H9 (cell line): ENCODE measurements at regions not wholly inside any gene's neighbourhood (a gene's known extent, or its start where the extent isn't known, plus 50 kb on each side); places are given as distances from the start of the nearest gene placed in this dataset.
A peak's percentile ranks its signal among the peaks of the same experiment; 100 is the strongest.

ENCODE experiments used
- DNase-seq: peaks from one replicate; pipeline ENCODE4 v3.0.0-alpha.2; 2017
- H2AFZ ChIP-seq: one replicate; pipeline ENCODE4 v1.6.1; 2013; ENCODE audit warnings: mild to moderate bottlenecking, low read length, control low read depth, moderate library complexity
- H2AK5ac ChIP-seq: 2 replicates; pipeline ENCODE4 v1.6.1; 2013; ENCODE audit warnings: low read length, control low read depth, mixed read lengths; ENCODE audit not compliant: insufficient read length
- H2BK120ac ChIP-seq: one replicate; pipeline ENCODE4 v1.6.1; 2013; ENCODE audit warnings: low read depth, mild to moderate bottlenecking, low read length, control low read depth, inconsistent platforms; ENCODE audit not compliant: poor library complexity, severe bottlenecking
- H2BK12ac ChIP-seq: 2 replicates; pipeline ENCODE4 v1.6.1; 2013; ENCODE audit warnings: low read length, control low read depth, mixed read lengths, low read depth; ENCODE audit not compliant: insufficient read length
- H2BK15ac ChIP-seq: 2 replicates; pipeline ENCODE4 v1.6.1; 2013; ENCODE audit warnings: low read depth, low read length, control low read depth
- H2BK20ac ChIP-seq: one replicate; pipeline ENCODE4 v1.6.1; 2013; ENCODE audit warnings: low read depth, mild to moderate bottlenecking, low read length, control low read depth, inconsistent platforms; ENCODE audit not compliant: poor library complexity, severe bottlenecking
- H2BK5ac ChIP-seq: 2 replicates; pipeline ENCODE4 v1.6.1; 2013; ENCODE audit warnings: low read length, control low read depth, mixed read lengths; ENCODE audit not compliant: insufficient read length
- H3K14ac ChIP-seq: 2 replicates; pipeline ENCODE4 v1.6.1; 2013; ENCODE audit warnings: low read length, control low read depth; ENCODE audit not compliant: insufficient read depth
- H3K18ac ChIP-seq: 2 replicates; pipeline ENCODE4 v1.6.1; 2013; ENCODE audit warnings: low read depth, mild to moderate bottlenecking, mixed read lengths, low read length, control low read depth; ENCODE audit not compliant: insufficient read length
- H3K23ac ChIP-seq: 2 replicates; pipeline ENCODE4 v1.6.1; 2013; ENCODE audit warnings: low read length, control low read depth, mixed read lengths, low read depth; ENCODE audit not compliant: insufficient read length
- H3K23me2 ChIP-seq: 2 replicates; pipeline ENCODE4 v1.6.1; 2013; ENCODE audit warnings: low read depth, mild to moderate bottlenecking, mixed read lengths, low read length, control low read depth; ENCODE audit not compliant: insufficient read length, poor library complexity, severe bottlenecking
- H3K27ac ChIP-seq: 2 replicates; pipeline ENCODE4 v1.5.1; 2013; ENCODE audit warnings: low read length, control low read depth, mixed read lengths, low read depth; ENCODE audit not compliant: insufficient read length
- H3K27me3 ChIP-seq: 2 replicates; pipeline ENCODE4 v1.6.1; 2013; ENCODE audit warnings: low read length, control low read depth, inconsistent platforms; ENCODE audit not compliant: insufficient read depth
- H3K4ac ChIP-seq: 2 replicates; pipeline ENCODE4 v1.6.1; 2013; ENCODE audit warnings: low read depth, mild to moderate bottlenecking, control low read depth, inconsistent platforms, low read length, moderate library complexity
- H3K4me1 ChIP-seq: 2 replicates; pipeline ENCODE4 v1.6.1; 2013; ENCODE audit warnings: low read length, control low read depth, inconsistent platforms; ENCODE audit not compliant: insufficient read depth
- H3K4me2 ChIP-seq: 2 replicates; pipeline ENCODE4 v1.6.1; 2013; ENCODE audit warnings: low read length, control low read depth, mixed read lengths; ENCODE audit not compliant: insufficient read length, insufficient read depth
- H3K56ac ChIP-seq: 2 replicates; pipeline ENCODE4 v1.6.1; 2013; ENCODE audit warnings: low read depth, mild to moderate bottlenecking, mixed read lengths, low read length, control low read depth; ENCODE audit not compliant: insufficient read length
- H3K79me1 ChIP-seq: 2 replicates; pipeline ENCODE4 v1.6.1; 2013; ENCODE audit warnings: low read depth, mild to moderate bottlenecking, moderate library complexity, low read length, control low read depth, inconsistent platforms; ENCODE audit not compliant: insufficient read depth, poor library complexity, severe bottlenecking
- H3K79me2 ChIP-seq: 2 replicates; pipeline ENCODE4 v1.6.1; 2013; ENCODE audit warnings: low read length, control low read depth, inconsistent platforms; ENCODE audit not compliant: insufficient read depth
- H3K9ac ChIP-seq: 2 replicates; pipeline ENCODE4 v1.6.1; 2013; ENCODE audit warnings: low read length, control low read depth, mixed read lengths; ENCODE audit not compliant: insufficient read length; ENCODE audit errors: extremely low read depth
- H3K9me3 ChIP-seq: one replicate; pipeline ENCODE4 v1.6.1; 2013; ENCODE audit warnings: low read depth, low read length, inconsistent platforms; ENCODE audit not compliant: control insufficient read depth
- H3T11ph ChIP-seq: one replicate; pipeline ENCODE4 v1.6.1; 2013; ENCODE audit warnings: mild to moderate bottlenecking, low read length, control low read depth, inconsistent platforms
- H4K20me1 ChIP-seq: one replicate; pipeline ENCODE4 v1.6.1; 2013; ENCODE audit not compliant: control insufficient read depth, insufficient read length, insufficient read depth
- H4K5ac ChIP-seq: 2 replicates; pipeline ENCODE4 v1.6.1; 2013; ENCODE audit warnings: low read depth, mild to moderate bottlenecking, mixed read lengths, low read length, control low read depth; ENCODE audit not compliant: insufficient read length
- H4K8ac ChIP-seq: replicated peaks from 2 replicates; pipeline ENCODE4 v1.6.1; 2013; ENCODE audit warnings: low read length, control low read depth, mixed read lengths, low read depth; ENCODE audit not compliant: insufficient read length
- H4K91ac ChIP-seq: 2 replicates; pipeline ENCODE4 v1.6.1; 2013; ENCODE audit warnings: low read depth, mild to moderate bottlenecking, moderate library complexity, mixed read lengths, low read length, control low read depth; ENCODE audit not compliant: insufficient read length
- H3K27ac Mint-ChIP-seq, 3 experiments: 2 replicates in 2 of 3; 3 replicates in 1 of 3; pipeline ENCODE4 v1.8.0; 2020 to 2021; ENCODE audit warnings: mixed read lengths in 3 of 3, mild to moderate bottlenecking in 1 of 3, moderate library complexity in 1 of 3
- H3K27me3 Mint-ChIP-seq: 2 replicates; pipeline ENCODE4 v1.8.0; 2021; ENCODE audit warnings: low read depth, mild to moderate bottlenecking, moderate library complexity, mixed read lengths
- H3K36me3 Mint-ChIP-seq, 3 experiments: 2 replicates in 2 of 3; 3 replicates in 1 of 3; pipeline ENCODE4 v1.8.0; 2020 to 2021; ENCODE audit warnings: low read depth in 3 of 3, mixed read lengths in 3 of 3; ENCODE audit not compliant: insufficient read depth in 1 of 3
- H3K4me1 Mint-ChIP-seq, 2 experiments: 2 replicates each; pipeline ENCODE4 v1.8.0; 2020; ENCODE audit warnings: mixed read lengths in 2 of 2
- H3K4me3 Mint-ChIP-seq, 2 experiments: 2 replicates in 1 of 2; 3 replicates in 1 of 2; pipeline ENCODE4 v1.8.0; 2020 to 2021; ENCODE audit warnings: mild to moderate bottlenecking in 2 of 2, mixed read lengths in 2 of 2, moderate library complexity in 1 of 2
- H3K9me3 Mint-ChIP-seq, 2 experiments: 2 replicates in 1 of 2; 3 replicates in 1 of 2; pipeline ENCODE4 v1.8.0; 2020; ENCODE audit warnings: mild to moderate bottlenecking in 2 of 2, mixed read lengths in 2 of 2, moderate library complexity in 1 of 2
- CTCF ChIP-seq: fragments of 200-600 bp; sonication (generic); conservative IDR thresholded peaks from 3 replicates; pipeline ENCODE4 v1.8.0; 2021; ENCODE audit warnings: antibody characterized with exemption, mild to moderate bottlenecking
- WGBS: extraction: QIAGEN DNeasy Blood & Tissue Kit; methylation state at CpG from one replicate; pipeline ENCODE4 v1.1.7; 2013; ENCODE audit warnings: missing lambda C conversion rate, low lambda C conversion rate, mixed read lengths; ENCODE audit not compliant: insufficient read length; ENCODE audit errors: extremely low coverage; 5-methylcytosine and 5-hydroxymethylcytosine counted together

DNA sequence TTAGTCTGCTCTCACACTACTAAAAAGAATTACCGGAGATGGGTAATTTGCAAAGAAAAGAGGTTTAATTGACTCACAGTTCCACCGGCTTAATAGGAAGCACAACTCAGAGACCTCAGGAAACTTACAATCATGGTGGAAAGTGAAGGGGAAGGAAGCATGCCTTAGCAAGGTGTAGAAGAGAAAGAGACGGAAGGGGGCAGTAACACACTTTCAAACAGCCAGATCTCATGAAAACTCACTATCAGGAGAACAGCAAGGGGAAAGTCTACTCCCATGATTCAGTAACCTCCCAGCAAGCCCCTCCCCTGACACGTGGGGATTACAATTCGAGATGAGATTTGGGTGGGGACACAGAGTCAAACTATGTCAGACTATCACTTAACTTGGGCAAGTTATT, 236.6 kb upstream of the ANO3 start:
- no CpG with 5 or more reads among the region's 5 CpGs for WGBS
- no peaks in the 10 kb centered on the region for H3K4me1 ChIP-seq

More for the DNA sequence above, 236.6 kb upstream of the ANO3 start:
- no peak for DNase-seq
- Histone ChIP-seq H2AK5ac (no peak overlapping the region), H2BK20ac (no peak overlapping the region), H4K8ac (no peak overlapping the region), H2BK5ac (no peak overlapping the region), H3K9me3 (no peaks in the 10 kb centered on the region), H4K91ac (no peak overlapping the region), H3K27ac (no peak overlapping the region), H2BK12ac (no peak overlapping the region), H3K4ac (no peak overlapping the region), H3K14ac (no peak overlapping the region), H3K4me2 (no peak overlapping the region), H3K9ac (no peak overlapping the region), H4K20me1 (no peaks in the 10 kb centered on the region), H2BK15ac (no peak overlapping the region), H3K18ac (no peak overlapping the region), H3K56ac (no peak overlapping the region), H3K27me3 (no peaks in the 10 kb centered on the region), H2BK120ac (no peak overlapping the region), H3K79me2 (no peaks in the 10 kb centered on the region), H3T11ph (no peak overlapping the region), H3K23me2 (no peaks in the 10 kb centered on the region), H3K23ac (no peak overlapping the region), H3K79me1 (no peaks in the 10 kb centered on the region), H2AFZ (no peak overlapping the region), H4K5ac (no peak overlapping the region)
- no peaks in the 10 kb centered on the region for H3K36me3 Mint-ChIP-seq
- no peaks in the 10 kb centered on the region for H3K27me3 Mint-ChIP-seq
- no peak overlapping the region for H3K4me3 Mint-ChIP-seq
- peaks cover 2 to 3% of the 10 kb centered on the region in 2 experiments; a peak in 3 of 4 replicates for H3K4me1 Mint-ChIP-seq
- TF ChIP-seq CTCF, result peak; percentile 26; the same call in 2 of the 3 replicates
- no peak overlapping the region for H3K27ac Mint-ChIP-seq
- H3K9me3 Mint-ChIP-seq, result no peaks in the 10 kb centered on the region
